B cell (primary cell): ENCODE measurements at regions not wholly inside any gene's neighbourhood (a gene's known extent, or its start where the extent isn't known, plus 50 kb on each side); places are given as distances from the start of the nearest gene placed in this dataset.
"Not testable (repeated sequence)": the region's sequence is repeated elsewhere in the genome, so short reads cannot be mapped to it uniquely, and the experiment has no call there.

ENCODE experiments used
- CTCF ChIP-seq: fragments of 200-600 bp; IDR thresholded peaks from one replicate; pipeline ENCODE4 v1.8.0; 2022; ENCODE audit warnings: antibody characterized with exemption, mild to moderate bottlenecking
- EZH2 ChIP-seq: IDR thresholded peaks from 2 replicates; pipeline ENCODE4 v1.6.1; 2012; ENCODE audit warnings: borderline replicate concordance, low read depth, mild to moderate bottlenecking, moderate library complexity, low read length; ENCODE audit not compliant: insufficient read depth, poor library complexity, severe bottlenecking

- TF ChIP-seq CTCF, EZH2: not testable (repeated sequence)
Observed at GRCh38 chr15:22360696-22361095, 98.0 kb upstream of the GOLGA6L22 start.
